ENCODE measurements at regions not wholly inside any gene's neighbourhood (a gene's known extent, or its start where the extent isn't known, plus 50 kb on each side); places are given as distances from the start of the nearest gene placed in this dataset.

DNA sequence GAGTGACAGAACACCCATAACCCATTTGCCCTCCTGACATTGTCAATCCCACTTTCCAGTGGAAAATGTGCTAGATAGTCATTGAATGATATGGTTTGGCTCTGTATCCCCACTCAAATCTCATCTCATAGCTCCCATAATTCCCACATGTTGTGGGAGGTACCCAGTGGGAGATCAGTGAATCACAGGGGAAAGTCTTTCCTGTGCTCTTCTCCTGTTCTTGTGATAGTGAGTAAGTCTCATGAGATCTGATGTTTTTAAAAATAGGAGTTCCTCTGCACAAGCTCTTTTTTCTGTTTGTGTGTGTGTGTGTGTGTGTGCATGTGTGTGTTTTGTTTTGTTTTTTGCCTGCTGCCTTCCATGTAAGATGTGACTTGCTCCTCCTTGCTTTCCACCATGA lies 191.7 kb downstream of the ARRDC4 start:
- TF ChIP-seq, protein P1, sequence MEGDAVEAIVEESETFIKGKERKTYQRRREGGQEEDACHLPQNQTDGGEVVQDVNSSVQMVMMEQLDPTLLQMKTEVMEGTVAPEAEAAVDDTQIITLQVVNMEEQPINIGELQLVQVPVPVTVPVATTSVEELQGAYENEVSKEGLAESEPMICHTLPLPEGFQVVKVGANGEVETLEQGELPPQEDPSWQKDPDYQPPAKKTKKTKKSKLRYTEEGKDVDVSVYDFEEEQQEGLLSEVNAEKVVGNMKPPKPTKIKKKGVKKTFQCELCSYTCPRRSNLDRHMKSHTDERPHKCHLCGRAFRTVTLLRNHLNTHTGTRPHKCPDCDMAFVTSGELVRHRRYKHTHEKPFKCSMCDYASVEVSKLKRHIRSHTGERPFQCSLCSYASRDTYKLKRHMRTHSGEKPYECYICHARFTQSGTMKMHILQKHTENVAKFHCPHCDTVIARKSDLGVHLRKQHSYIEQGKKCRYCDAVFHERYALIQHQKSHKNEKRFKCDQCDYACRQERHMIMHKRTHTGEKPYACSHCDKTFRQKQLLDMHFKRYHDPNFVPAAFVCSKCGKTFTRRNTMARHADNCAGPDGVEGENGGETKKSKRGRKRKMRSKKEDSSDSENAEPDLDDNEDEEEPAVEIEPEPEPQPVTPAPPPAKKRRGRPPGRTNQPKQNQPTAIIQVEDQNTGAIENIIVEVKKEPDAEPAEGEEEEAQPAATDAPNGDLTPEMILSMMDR (conservative IDR thresholded peaks at IDR 0.05; ENCODE audit: low read length), result no peak
- TF ChIP-seq EZH2phosphoT487 (IDR thresholded peaks at IDR 0.05; ENCODE audit: borderline replicate concordance, low read depth, low read length), result no peak
